HuH-7 (cell line): ENCODE measurements at regions not wholly inside any gene's neighbourhood (a gene's known extent, or its start where the extent isn't known, plus 50 kb on each side); places are given as distances from the start of the nearest gene placed in this dataset.
"Not testable (repeated sequence)": the region's sequence is repeated elsewhere in the genome, so short reads cannot be mapped to it uniquely, and the experiment has no call there.

Experiments
- DNase-seq: peaks from one replicate; pipeline ENCODE4 v3.0.0; 2011; ENCODE audit warnings: low spot score

GRCh38 chrX:5295004-5295403 is 933.7 kb downstream of the NLGN4X start:
- no peak for DNase-seq

- no peak for DNase-seq
Observed at GRCh38 chrX:5290635-5291034, 938.0 kb downstream of the NLGN4X start.

- DNase-seq, result not testable (repeated sequence)
Observed at GRCh38 chrX:5289949-5290348, 938.7 kb downstream of the NLGN4X start.

GRCh38 chrX:5278908-5279307 is 949.8 kb downstream of the NLGN4X start:
- no peak for DNase-seq

- no peak for DNase-seq
Observed at GRCh38 chrX:5265324-5265850, 963.3 kb downstream of the NLGN4X start.

- DNase-seq, result no peak
Observed at GRCh38 chrX:5250106-5250505, 978.6 kb downstream of the NLGN4X start.

GRCh38 chrX:5242091-5242790 is 986.4 kb downstream of the NLGN4X start:
- DNase-seq, result no peak

GRCh38 chrX:5236749-5237148 is 991.9 kb downstream of the NLGN4X start:
- no peak for DNase-seq

GRCh38 chrX:5236096-5236495 is 992.6 kb downstream of the NLGN4X start:
- DNase-seq, result no peak

- no peak for DNase-seq
Observed at GRCh38 chrX:5233830-5234229, 994.8 kb downstream of the NLGN4X start.

- DNase-seq, result no peak
Observed at GRCh38 chrX:5220421-5220820, 1008.2 kb downstream of the NLGN4X start.

GRCh38 chrX:5194806-5195205 is 1033.9 kb downstream of the NLGN4X start:
- DNase-seq, result no peak

GRCh38 chrX:5180135-5180741 is 1048.4 kb downstream of the NLGN4X start:
- no peak for DNase-seq

GRCh38 chrX:5176766-5177165 is 1051.9 kb downstream of the NLGN4X start:
- no peak for DNase-seq

- DNase-seq, result no peak
Observed at GRCh38 chrX:5163663-5164062, 1065.0 kb downstream of the NLGN4X start.

- DNase-seq, result no peak
Observed at GRCh38 chrX:5155301-5155700, 1073.4 kb downstream of the NLGN4X start.

- DNase-seq, result no peak
Observed at GRCh38 chrX:5145957-5146356, 1082.7 kb downstream of the NLGN4X start.

- DNase-seq, result no peak
Observed at GRCh38 chrX:5142644-5143043, 1086.0 kb downstream of the NLGN4X start.

GRCh38 chrX:5122181-5122678 is 1106.4 kb downstream of the NLGN4X start:
- no peak for DNase-seq

- DNase-seq, result no peak
Observed at GRCh38 chrX:5117816-5118215, 1110.9 kb downstream of the NLGN4X start.

GRCh38 chrX:5113128-5113527 is 1115.5 kb downstream of the NLGN4X start:
- DNase-seq, result no peak

- DNase-seq, result no peak
Observed at GRCh38 chrX:5100004-5100403, 1128.7 kb downstream of the NLGN4X start.

GRCh38 chrX:5086388-5086787 is 1142.3 kb downstream of the NLGN4X start:
- no peak for DNase-seq

- no peak for DNase-seq
Observed at GRCh38 chrX:5084279-5084678, 1144.4 kb downstream of the NLGN4X start.
